ENCODE measurements at regions not wholly inside any gene's neighbourhood (a gene's known extent, or its start where the extent isn't known, plus 50 kb on each side); places are given as distances from the start of the nearest gene placed in this dataset.
"Not testable (repeated sequence)": the region's sequence is repeated elsewhere in the genome, so short reads cannot be mapped to it uniquely, and the experiment has no call there.

GRCh38 chr3:177862962-177863491, 665.7 kb upstream of the TBL1XR1 start:
- H3K36me3 ChIP-seq: no peaks in the 10 kb centered on the region
- H3K27ac ChIP-seq: no peak overlapping the region
- no peaks in the 10 kb centered on the region for H3K27me3 ChIP-seq
- H3K9me3 ChIP-seq: peaks cover 0 to 3% (median 0%) of the 10 kb centered on the region in 4 donors
- TF ChIP-seq POLR2A (IDR thresholded peaks at IDR 0.05) (no peak), CTCF (IDR thresholded peaks at IDR 0.05) (no peak)
- no peak for ATAC-seq
- no peak overlapping the region for H3K4me3 ChIP-seq
- DNase-seq: no peak
- H3K4me1 ChIP-seq: no peaks in the 10 kb centered on the region
- intact Hi-C loops (cut with DNase I): no loop called here

GRCh38 chr3:177871267-177871666, 665.0 kb upstream of the KCNMB2 start:
- H3K4me3 ChIP-seq; H3K9me3 ChIP-seq; H3K27ac ChIP-seq; DNase-seq; H3K4me1 ChIP-seq; H3K36me3 ChIP-seq; intact Hi-C loops (cut with DNase I); H3K27me3 ChIP-seq; ATAC-seq: not testable (repeated sequence)
- 93% methylated on average over 3 of the region's 3 CpGs for WGBS (ENCODE audit: insufficient coverage, low coverage, low lambda C conversion rate, missing lambda C conversion rate)

- Histone ChIP-seq H3K36me3 (no peaks in the 10 kb centered on the region), H3K4me1 (no peaks in the 10 kb centered on the region), H3K27me3 (no peaks in the 10 kb centered on the region), H3K27ac (no peak overlapping the region), H3K4me3 (no peak overlapping the region), H3K9me3 (no peaks in the 10 kb centered on the region)
- TF ChIP-seq CTCF (IDR thresholded peaks at IDR 0.05) (no peak), POLR2A (IDR thresholded peaks at IDR 0.05) (no peak)
- DNase-seq (no peak), ATAC-seq (no peak)
- intact Hi-C loops (cut with DNase I): no loop called here
- WGBS (ENCODE audit: insufficient coverage, low coverage, low lambda C conversion rate, missing lambda C conversion rate): 93% methylated on average over 3 of the region's 3 CpGs
Observed at GRCh38 chr3:177878192-177878591, 658.0 kb upstream of the KCNMB2 start.

- TF ChIP-seq POLR2A (IDR thresholded peaks at IDR 0.05) (no peak), CTCF (IDR thresholded peaks at IDR 0.05) (no peak)
- Histone ChIP-seq H3K27me3 (no peaks in the 10 kb centered on the region), H3K9me3 (no peaks in the 10 kb centered on the region), H3K4me1 (no peaks in the 10 kb centered on the region), H3K4me3 (no peak overlapping the region), H3K36me3 (no peaks in the 10 kb centered on the region), H3K27ac (no peak overlapping the region)
- ATAC-seq: no peak
- DNase-seq: no peak
- intact Hi-C loops (cut with DNase I): no loop called here
- whole genome bisulfite sequencing (ENCODE audit: insufficient coverage, low coverage, low lambda C conversion rate, missing lambda C conversion rate): 74% methylated on average over 3 of the region's 4 CpGs
Observed at GRCh38 chr3:177878957-177879356, 657.3 kb upstream of the KCNMB2 start.

GRCh38 chr3:177881351-177881750, 654.9 kb upstream of the KCNMB2 start:
- ATAC-seq: no peak
- WGBS (ENCODE audit: insufficient coverage, low coverage, low lambda C conversion rate, missing lambda C conversion rate): 87% methylated on average over 3 of the region's 3 CpGs
- H3K36me3 ChIP-seq: no peaks in the 10 kb centered on the region
- TF ChIP-seq CTCF (IDR thresholded peaks at IDR 0.05) (no peak), POLR2A (IDR thresholded peaks at IDR 0.05) (no peak)
- no peaks in the 10 kb centered on the region for H3K27me3 ChIP-seq
- H3K4me3 ChIP-seq: no peak overlapping the region
- H3K27ac ChIP-seq: no peak overlapping the region
- intact Hi-C loops (cut with DNase I): no loop called here
- H3K9me3 ChIP-seq: no peaks in the 10 kb centered on the region
- H3K4me1 ChIP-seq: no peaks in the 10 kb centered on the region
- no peak for DNase-seq
